ENCODE measurements at regions not wholly inside any gene's neighbourhood (a gene's known extent, or its start where the extent isn't known, plus 50 kb on each side); places are given as distances from the start of the nearest gene placed in this dataset.
"Not testable (repeated sequence)": the region's sequence is repeated elsewhere in the genome, so short reads cannot be mapped to it uniquely, and the experiment has no call there.

- no peak overlapping the region for H3K4me3 ChIP-seq
- no peak overlapping the region for H3K27ac ChIP-seq
- DNase-seq (ENCODE audit: low spot score in 2 of 2): no peak
- WGBS, 2 donors: 71 to 74% methylated on average over 3 of the region's 3 CpGs
- no peaks in the 10 kb centered on the region for H3K36me3 ChIP-seq
- no peaks in the 10 kb centered on the region for H3K27me3 ChIP-seq
- no peaks in the 10 kb centered on the region for H3K4me1 ChIP-seq
- no peaks in the 10 kb centered on the region for H3K9me3 ChIP-seq
- no peak for TF ChIP-seq POLR2A (IDR thresholded peaks at IDR 0.05)
- no peak for TF ChIP-seq CTCF (IDR thresholded peaks at IDR 0.05)
- no peak for TF ChIP-seq EP300 (IDR thresholded peaks at IDR 0.05)
These were observed 192.6 kb upstream of the KIF2B start for GRCh38 chr17:53630115-53630514.

GRCh38 chr17:53629188-53629587 is 193.5 kb upstream of the KIF2B start:
- 46 to 54% methylated on average over 1 of the region's 1 CpG for WGBS, 2 donors
- TF ChIP-seq EP300 (IDR thresholded peaks at IDR 0.05) (no peak), POLR2A (IDR thresholded peaks at IDR 0.05) (no peak)
- H3K4me1 ChIP-seq: no peaks in the 10 kb centered on the region
- no peak for DNase-seq (ENCODE audit: low spot score in 2 of 2)
- no peaks in the 10 kb centered on the region for H3K36me3 ChIP-seq
- no peaks in the 10 kb centered on the region for H3K27me3 ChIP-seq
- H3K9me3 ChIP-seq: no peaks in the 10 kb centered on the region
- no peak overlapping the region for H3K27ac ChIP-seq
- no peak overlapping the region for H3K4me3 ChIP-seq

GRCh38 chr17:53628011-53628410 is 194.7 kb upstream of the KIF2B start:
- no peak for DNase-seq (ENCODE audit: low spot score in 2 of 2)
- H3K9me3 ChIP-seq: no peaks in the 10 kb centered on the region
- no peaks in the 10 kb centered on the region for H3K4me1 ChIP-seq
- H3K4me3 ChIP-seq: no peak overlapping the region
- H3K27me3 ChIP-seq: no peaks in the 10 kb centered on the region
- no peak for TF ChIP-seq POLR2A (IDR thresholded peaks at IDR 0.05)
- no peak for TF ChIP-seq EP300 (IDR thresholded peaks at IDR 0.05)
- no peak for TF ChIP-seq CTCF (IDR thresholded peaks at IDR 0.05)
- H3K36me3 ChIP-seq: no peaks in the 10 kb centered on the region
- no peak overlapping the region for H3K27ac ChIP-seq

GRCh38 chr17:53627511-53627910 is 195.2 kb upstream of the KIF2B start:
- Histone ChIP-seq H3K4me1 (no peaks in the 10 kb centered on the region), H3K27me3 (no peaks in the 10 kb centered on the region), H3K9me3 (no peaks in the 10 kb centered on the region), H3K36me3 (no peaks in the 10 kb centered on the region), H3K4me3 (no peak overlapping the region), H3K27ac (no peak overlapping the region)
- no peak for DNase-seq (ENCODE audit: low spot score in 2 of 2)
- TF ChIP-seq POLR2A (IDR thresholded peaks at IDR 0.05) (no peak), EP300 (IDR thresholded peaks at IDR 0.05) (no peak), CTCF (IDR thresholded peaks at IDR 0.05) (no peak)
- WGBS, 2 donors: 33 to 46% methylated on average over 1 of the region's 1 CpG

- H3K4me3 ChIP-seq: no peak overlapping the region
- no peaks in the 10 kb centered on the region for H3K27me3 ChIP-seq
- H3K9me3 ChIP-seq: no peaks in the 10 kb centered on the region
- WGBS, 2 donors: 81 to 82% methylated on average over 1 of the region's 1 CpG
- H3K4me1 ChIP-seq: no peaks in the 10 kb centered on the region
- DNase-seq (ENCODE audit: low spot score in 2 of 2): no peak
- H3K27ac ChIP-seq: no peak overlapping the region
- H3K36me3 ChIP-seq: no peaks in the 10 kb centered on the region
- TF ChIP-seq POLR2A (IDR thresholded peaks at IDR 0.05) (no peak), EP300 (IDR thresholded peaks at IDR 0.05) (no peak), CTCF (IDR thresholded peaks at IDR 0.05) (no peak)
These were observed 196.4 kb upstream of the KIF2B start for GRCh38 chr17:53626286-53626685.

GRCh38 chr17:53619025-53619424 is 203.7 kb upstream of the KIF2B start:
- no peak overlapping the region for H3K27ac ChIP-seq
- H3K9me3 ChIP-seq: no peaks in the 10 kb centered on the region
- no peaks in the 10 kb centered on the region for H3K36me3 ChIP-seq
- no peaks in the 10 kb centered on the region for H3K4me1 ChIP-seq
- no peak for DNase-seq (ENCODE audit: low spot score in 2 of 2)
- TF ChIP-seq CTCF (IDR thresholded peaks at IDR 0.05): no peak
- no peak for TF ChIP-seq POLR2A (IDR thresholded peaks at IDR 0.05)
- 72 to 75% methylated on average over 3 of the region's 3 CpGs for WGBS, 2 donors
- H3K27me3 ChIP-seq: no peaks in the 10 kb centered on the region
- no peak overlapping the region for H3K4me3 ChIP-seq

GRCh38 chr17:53608208-53608607 is 214.5 kb upstream of the KIF2B start:
- H3K4me3 ChIP-seq, H3K36me3 ChIP-seq: not testable (repeated sequence)
- 93% methylated on average over 5 of the region's 5 CpGs for WGBS, 2 donors

More at GRCh38 chr17:53608208-53608607, 214.5 kb upstream of the KIF2B start:
- DNase-seq (ENCODE audit: low spot score in 2 of 2); H3K4me1 ChIP-seq; H3K27me3 ChIP-seq; H3K27ac ChIP-seq; H3K9me3 ChIP-seq: not testable (repeated sequence)

Measured in tibial nerve (tissue), 4 donors.